GM12878 (cell line): ENCODE measurements at regions not wholly inside any gene's neighbourhood (a gene's known extent, or its start where the extent isn't known, plus 50 kb on each side); places are given as distances from the start of the nearest gene placed in this dataset.

Source experiments
- ATAC-seq: fragments of 200-7000 bp; cut with Tn5 transposase; 3 replicates; pipeline ENCODE4 v1.9.1; 2020; ENCODE audit warnings: mild to moderate bottlenecking, moderate library complexity
- BruUV-seq: library from RNA; stranded (reverse); fragments of 400-500 nt; replicated peaks from 2 replicates; lab custom pipeline; 2021; lab: Mats Ljungman, UMichigan
- CTCF ChIA-PET: fragments of 300-600 bp; sonication (Branson Sonifier 250); formaldehyde crosslinking; extraction: SDS; loops from one replicate; lab custom pipeline; 2021; ENCODE audit warnings: inconsistent platforms; lab: Yijun Ruan, JAX
- POLR2A ChIA-PET: fragments of 350-600 bp; formaldehyde crosslinking; extraction: SDS; loops from one replicate; lab custom pipeline; 2021; ENCODE audit warnings: inconsistent platforms; lab: Charles Lee
- RAD21 ChIA-PET: fragments of 300-600 bp; sonication (Branson Sonifier 250); formaldehyde crosslinking; loops from one replicate; lab custom pipeline; 2023; ENCODE audit warnings: antibody characterized with exemption; ENCODE audit not compliant: unreplicated experiment; lab: Charles Lee
- SMC1A ChIA-PET: fragments of 300-600 bp; sonication (Branson Sonifier 250); formaldehyde crosslinking; loops from one replicate; lab custom pipeline; 2023; ENCODE audit not compliant: unreplicated experiment, uncharacterized antibody; lab: Charles Lee
- DNase-seq: peaks from one replicate; pipeline ENCODE4 v3.0.0-alpha.2; 2011; ENCODE audit warnings: low read depth, low spot score
- FAIRE-seq: peaks from 3 replicates; lab custom pipeline; 2011; peaks lifted over from hg19 to GRCh38; lab: Jason Lieb, UNC
- H2AFZ ChIP-seq: 2 replicates; pipeline ENCODE4 v1.6.0; 2011; ENCODE audit warnings: low read depth, low read length, control low read depth; ENCODE audit not compliant: control insufficient read depth
- H3K27ac ChIP-seq: 2 replicates; pipeline ENCODE4 v1.5.1; 2011; ENCODE audit warnings: control low read depth; ENCODE audit not compliant: control insufficient read depth, insufficient read depth
- H3K27me3 ChIP-seq, 2 experiments: replicated peaks in 1 of 2; 2 replicates each; pipeline versions ENCODE4 v1.6.0 to v1.6.1; 2011; ENCODE audit warnings: low read length in 1 of 2; ENCODE audit not compliant: control insufficient read depth in 2 of 2, insufficient read depth in 2 of 2
- H3K36me3 ChIP-seq, 2 experiments: 2 replicates each; pipeline ENCODE4 v1.5.1; 2011; ENCODE audit warnings: low read length in 1 of 2; ENCODE audit not compliant: control insufficient read depth in 2 of 2, insufficient read depth in 2 of 2
- H3K4me1 ChIP-seq: 2 replicates; pipeline ENCODE4 v1.6.1; 2011; ENCODE audit warnings: mild to moderate bottlenecking, low read length, moderate library complexity, mixed read lengths; ENCODE audit not compliant: control insufficient read depth, insufficient read depth
- H3K4me2 ChIP-seq: 2 replicates; pipeline ENCODE4 v1.6.0; 2011; ENCODE audit warnings: control low read depth; ENCODE audit not compliant: control insufficient read depth, insufficient read depth
- H3K4me3 ChIP-seq: fragments of 200-600 bp; sonication (generic); 2 replicates; pipeline ENCODE4 v1.5.1; 2016
- H3K79me2 ChIP-seq: 2 replicates; pipeline ENCODE4 v1.6.0; 2011; ENCODE audit warnings: low read length; ENCODE audit not compliant: control insufficient read depth, insufficient read depth
- H3K9ac ChIP-seq: 2 replicates; pipeline ENCODE4 v1.8.0; 2011; ENCODE audit warnings: low read length, control low read depth, mixed read lengths; ENCODE audit not compliant: control insufficient read depth, insufficient read depth
- H3K9me3 ChIP-seq: replicated peaks from 3 replicates; pipeline ENCODE4 v1.5.1; 2011; ENCODE audit warnings: mild to moderate bottlenecking, low read length; ENCODE audit not compliant: control insufficient read depth, insufficient read depth
- H4K20me1 ChIP-seq: 2 replicates; pipeline ENCODE4 v1.6.0; 2011; ENCODE audit not compliant: control insufficient read depth, insufficient read depth
- CBX5 ChIP-seq: sonication (generic); IDR thresholded peaks from 2 replicates; pipeline ENCODE4 v1.6.1; 2016; ENCODE audit warnings: low read depth, moderate library complexity, mild to moderate bottlenecking, inconsistent platforms
- CTCF ChIP-seq, 3 experiments: IDR thresholded peaks in 2 of 3; conservative IDR thresholded peaks in 1 of 3; 2 replicates each; pipeline ENCODE4 v1.5.1; 2011; ENCODE audit warnings: low read depth in 3 of 3, low read length in 3 of 3, mild to moderate bottlenecking in 3 of 3, control low read depth in 2 of 3, moderate library complexity in 2 of 3, inconsistent platforms in 1 of 3, mixed read lengths in 1 of 3; ENCODE audit not compliant: control insufficient read depth in 2 of 3, insufficient read depth in 1 of 3; ENCODE audit errors: extremely low read depth in 1 of 3
- EP300 ChIP-seq, 2 experiments: fragments of 150-350 bp in 1 of 2; IDR thresholded peaks; 2 replicates each; pipeline ENCODE4 v1.6.1; 2011 to 2012; ENCODE audit warnings: low read depth in 2 of 2, low read length in 2 of 2, borderline replicate concordance in 1 of 2, improper control_type of control experiment in 1 of 2, inconsistent platforms in 1 of 2; ENCODE audit not compliant: control insufficient read depth in 1 of 2
- HCFC1 ChIP-seq: fragments of 150-350 bp; IDR thresholded peaks from 2 replicates; pipeline ENCODE4 v1.6.1; 2014; ENCODE audit warnings: low read length
- JUNB ChIP-seq: IDR thresholded peaks from 2 replicates; pipeline ENCODE4 v1.6.1; 2016; ENCODE audit warnings: antibody characterized with exemption, mild to moderate bottlenecking
- NFIC ChIP-seq: IDR thresholded peaks from 2 replicates; pipeline ENCODE4 v1.6.1; 2012; ENCODE audit warnings: low read depth, mild to moderate bottlenecking, inconsistent platforms, low read length, moderate library complexity
- SIN3A ChIP-seq: IDR thresholded peaks from 2 replicates; pipeline ENCODE4 v1.6.1; 2012; ENCODE audit warnings: low read depth, low read length, improper control_type of control experiment
- ZNF622 ChIP-seq: fragments of 450-650 bp; IDR thresholded peaks from 2 replicates; pipeline ENCODE4 v1.6.1; 2017; ENCODE audit warnings: mild to moderate bottlenecking, inconsistent platforms
- WGBS: methylation state at CpG from one replicate; pipeline ENCODE4 v1.1.6; 2016; ENCODE audit warnings: low lambda C conversion rate; ENCODE audit not compliant: insufficient replicate concordance, insufficient coverage; ENCODE audit errors: missing lambda C conversion rate; 5-methylcytosine and 5-hydroxymethylcytosine counted together
- in situ Hi-C: fragments of 300-500 bp; cut with MboI; formaldehyde crosslinking; loops from 9 replicates; pipeline ENCODE4 v1.14.3; 2018; ENCODE audit warnings: mixed read lengths
- intact Hi-C: fragments of 100-400 bp; cut with micrococcal nuclease; formaldehyde crosslinking; loops from one replicate; pipeline ENCODE4 v1.14.2; 2022; ENCODE audit not compliant: unreplicated experiment

- no peaks in the 10 kb centered on the region for H3K27me3 ChIP-seq
- H3K79me2 ChIP-seq = no peaks in the 10 kb centered on the region
- FAIRE-seq = no peak
- H3K4me2 ChIP-seq = no peak overlapping the region
- no peak for TF ChIP-seq SIN3A
- TF ChIP-seq HCFC1 = no peak
- no peak for TF ChIP-seq NFIC
- no peak for TF ChIP-seq ZNF622
- TF ChIP-seq, all 136 proteins: peak for 0
- in situ Hi-C loops = no loop called here
- Histone ChIP-seq H3K27ac (no peak overlapping the region), H3K4me1 (no peaks in the 10 kb centered on the region), H3K9ac (no peak overlapping the region), H3K4me3 (no peak overlapping the region), H3K36me3 (no peaks in the 10 kb centered on the region), H4K20me1 (no peaks in the 10 kb centered on the region), H2AFZ (no peak overlapping the region), H3K9me3 (no peaks in the 10 kb centered on the region)
- CTCF ChIA-PET = interaction anchor here (1.0 kb wide), 1 partner anchor 9 kb away, joined by 3 read pairs; no protein-coding TSS in a partner anchor
- BruUV-seq = no TSS peak
- SMC1A ChIA-PET = interaction anchor here (0.6 kb wide), 1 partner anchor 64 kb away, joined by 3 read pairs; no protein-coding TSS in a partner anchor
- POLR2A ChIA-PET = no interaction called here
- intact Hi-C loops = no loop called here
- DNase-seq (no peak), ATAC-seq (no peak)
- RAD21 ChIA-PET = no interaction called here
- 57% methylated on average over 1 of the region's 1 CpG for WGBS
Measured at GRCh38 chr6:79422666-79423065, 114.6 kb downstream of the LCA5 start.

- Histone ChIP-seq H3K36me3 (no peaks in the 10 kb centered on the region), H3K27me3 (no peaks in the 10 kb centered on the region), H3K4me3 (no peak overlapping the region), H3K27ac (no peak overlapping the region), H3K9me3 (no peaks in the 10 kb centered on the region), H3K79me2 (no peaks in the 10 kb centered on the region), H3K4me1 (no peaks in the 10 kb centered on the region), H4K20me1 (no peaks in the 10 kb centered on the region), H3K9ac (no peak overlapping the region), H3K4me2 (no peak overlapping the region), H2AFZ (no peak overlapping the region)
- ChIA-PET SMC1A (interaction anchor here (1.4 kb wide), 1 partner anchor 9 kb away, joined by 5 read pairs; no protein-coding TSS in a partner anchor), RAD21 (no interaction called here), POLR2A (no interaction called here), CTCF (no interaction called here)
- intact Hi-C loops = no loop called here
- 0 out of 4 replicates have a peak, but pooled peaks of 1 of the 2 experiments have one; percentile 23 for TF ChIP-seq EP300 (IDR thresholded peaks at IDR 0.05; ENCODE audit: borderline replicate concordance in 1 of 2, control insufficient read depth in 1 of 2, low read depth in 2 of 2, low read length in 2 of 2)
- TF ChIP-seq JUNB = peak; percentile 64
- no peak for TF ChIP-seq CTCF (IDR thresholded peaks at IDR 0.05 in 2 of 3, conservative IDR thresholded peaks at IDR 0.05 in 1 of 3; ENCODE audit: control insufficient read depth in 2 of 3, extremely low read depth in 1 of 3, insufficient read depth in 1 of 3, low read depth in 3 of 3, low read length in 3 of 3)
- no peak for TF ChIP-seq CBX5
- no peak for FAIRE-seq
- peak; percentile 12 for DNase-seq
- in situ Hi-C loops = no loop called here
- BruUV-seq = no TSS peak
- 11% methylated on average over 5 of the region's 5 CpGs for WGBS
- ATAC-seq = peak; percentile 78
Measured at GRCh38 chr6:79421707-79422484, 115.3 kb downstream of the LCA5 start.
